ENCODE measurements at regions not wholly inside any gene's neighbourhood (a gene's known extent, or its start where the extent isn't known, plus 50 kb on each side); places are given as distances from the start of the nearest gene placed in this dataset.

DNA sequence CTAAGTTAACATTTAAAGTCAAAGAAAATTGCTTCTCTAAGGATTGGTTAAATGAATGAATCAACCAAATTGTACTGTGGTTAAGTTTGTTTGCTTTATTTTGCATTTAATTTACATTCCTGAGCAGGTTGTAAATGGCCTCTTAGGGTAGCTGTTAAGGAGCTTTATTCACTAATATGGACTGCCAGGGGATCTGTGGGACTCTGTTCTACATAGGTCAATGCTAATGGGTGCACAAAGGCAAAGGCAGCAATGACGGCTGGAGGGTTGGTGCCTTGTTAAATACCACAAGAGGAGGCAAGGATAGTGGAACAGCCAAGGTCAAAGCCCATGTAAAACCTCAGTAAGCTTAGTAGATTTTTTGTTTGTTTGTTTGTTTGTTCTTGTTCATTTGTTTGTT, 89.3 kb upstream of the P2RY1 start:
- TF ChIP-seq ZBTB43 (CRISPR knock-in tag; IDR thresholded peaks at IDR 0.05) (no peak), MEF2A (IDR thresholded peaks at IDR 0.05; ENCODE audit: control insufficient read depth, low read depth, low read length) (no peak), SIN3B (IDR thresholded peaks at IDR 0.05; ENCODE audit: low read depth) (no peak), GATAD2B (IDR thresholded peaks at IDR 0.05; ENCODE audit: borderline replicate concordance) (no peak), RBBP5 (IDR thresholded peaks at IDR 0.05; ENCODE audit: borderline replicate concordance, insufficient read depth, low read length, poor library complexity, severe bottlenecking) (no peak), SIX5 (IDR thresholded peaks at IDR 0.05; ENCODE audit: borderline replicate concordance in 1 of 2, insufficient read depth in 1 of 2, low read depth in 1 of 2, low read length in 2 of 2) (no peak), POLR2A (conservative IDR thresholded peaks at IDR 0.05) (no peak), DACH1 (IDR thresholded peaks at IDR 0.05; ENCODE audit: partially characterized antibody) (no peak), CBFA2T2 (conservative IDR thresholded peaks at IDR 0.05) (no peak), CEBPZ (IDR thresholded peaks at IDR 0.05; ENCODE audit: borderline replicate concordance, low read depth, low read length) (no peak)
- TF ChIP-seq, protein P1, sequence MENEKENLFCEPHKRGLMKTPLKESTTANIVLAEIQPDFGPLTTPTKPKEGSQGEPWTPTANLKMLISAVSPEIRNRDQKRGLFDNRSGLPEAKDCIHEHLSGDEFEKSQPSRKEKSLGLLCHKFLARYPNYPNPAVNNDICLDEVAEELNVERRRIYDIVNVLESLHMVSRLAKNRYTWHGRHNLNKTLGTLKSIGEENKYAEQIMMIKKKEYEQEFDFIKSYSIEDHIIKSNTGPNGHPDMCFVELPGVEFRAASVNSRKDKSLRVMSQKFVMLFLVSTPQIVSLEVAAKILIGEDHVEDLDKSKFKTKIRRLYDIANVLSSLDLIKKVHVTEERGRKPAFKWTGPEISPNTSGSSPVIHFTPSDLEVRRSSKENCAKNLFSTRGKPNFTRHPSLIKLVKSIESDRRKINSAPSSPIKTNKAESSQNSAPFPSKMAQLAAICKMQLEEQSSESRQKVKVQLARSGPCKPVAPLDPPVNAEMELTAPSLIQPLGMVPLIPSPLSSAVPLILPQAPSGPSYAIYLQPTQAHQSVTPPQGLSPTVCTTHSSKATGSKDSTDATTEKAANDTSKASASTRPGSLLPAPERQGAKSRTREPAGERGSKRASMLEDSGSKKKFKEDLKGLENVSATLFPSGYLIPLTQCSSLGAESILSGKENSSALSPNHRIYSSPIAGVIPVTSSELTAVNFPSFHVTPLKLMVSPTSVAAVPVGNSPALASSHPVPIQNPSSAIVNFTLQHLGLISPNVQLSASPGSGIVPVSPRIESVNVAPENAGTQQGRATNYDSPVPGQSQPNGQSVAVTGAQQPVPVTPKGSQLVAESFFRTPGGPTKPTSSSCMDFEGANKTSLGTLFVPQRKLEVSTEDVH (IDR thresholded peaks at IDR 0.05; ENCODE audit: low read depth, partially characterized antibody): no peak
- TF ChIP-seq, protein P2, sequence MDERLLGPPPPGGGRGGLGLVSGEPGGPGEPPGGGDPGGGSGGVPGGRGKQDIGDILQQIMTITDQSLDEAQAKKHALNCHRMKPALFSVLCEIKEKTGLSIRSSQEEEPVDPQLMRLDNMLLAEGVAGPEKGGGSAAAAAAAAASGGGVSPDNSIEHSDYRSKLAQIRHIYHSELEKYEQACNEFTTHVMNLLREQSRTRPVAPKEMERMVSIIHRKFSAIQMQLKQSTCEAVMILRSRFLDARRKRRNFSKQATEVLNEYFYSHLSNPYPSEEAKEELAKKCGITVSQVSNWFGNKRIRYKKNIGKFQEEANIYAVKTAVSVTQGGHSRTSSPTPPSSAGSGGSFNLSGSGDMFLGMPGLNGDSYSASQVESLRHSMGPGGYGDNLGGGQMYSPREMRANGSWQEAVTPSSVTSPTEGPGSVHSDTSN (CRISPR knock-in tag; IDR thresholded peaks at IDR 0.05; ENCODE audit: low read depth): no peak
- TF ChIP-seq, protein P2 (tag; conservative IDR thresholded peaks at IDR 0.05; ENCODE audit: low read depth): no peak

Data from K562 (cell line).